HepG2 (cell line): ENCODE measurements at regions not wholly inside any gene's neighbourhood (a gene's known extent, or its start where the extent isn't known, plus 50 kb on each side); places are given as distances from the start of the nearest gene placed in this dataset.

Experiments
- ATAC-seq: fragments of 200-7000 bp; cut with Tn5 transposase; 3 replicates; pipeline ENCODE4 v1.9.1; 2020; ENCODE audit warnings: mild to moderate bottlenecking, moderate library complexity
- BruUV-seq: library from RNA; stranded (reverse); fragments of 400-500 nt; replicated peaks from 2 replicates; lab custom pipeline; 2021; lab: Mats Ljungman, UMichigan
- CTCF ChIA-PET: fragments of 300-600 bp; formaldehyde crosslinking; extraction: SDS; loops from one replicate; lab custom pipeline; 2021; ENCODE audit warnings: low total read pairs, inconsistent platforms, low intra/inter-chr PET ratio; lab: Yijun Ruan, JAX
- POLR2A ChIA-PET: fragments of 350-600 bp; sonication (Branson Sonifier 250); formaldehyde crosslinking; loops from one replicate; lab custom pipeline; 2020; ENCODE audit warnings: antibody characterized with exemption, inconsistent platforms; lab: Yijun Ruan, JAX
- DNase-seq: peaks from one replicate; pipeline ENCODE4 v3.0.0-alpha.2; 2015; ENCODE audit warnings: low spot score
- FAIRE-seq: peaks from 3 replicates; lab custom pipeline; 2011; peaks lifted over from hg19 to GRCh38; lab: Jason Lieb, UNC
- H2AFZ ChIP-seq: one replicate; pipeline ENCODE4 v1.6.1; 2011; ENCODE audit warnings: low read length, inconsistent platforms
- H3K27ac ChIP-seq: fragments of 300-600 bp; 3 replicates; pipeline ENCODE4 v1.8.0; 2011; ENCODE audit warnings: mixed run types, mild to moderate bottlenecking, mixed read lengths, low read length, inconsistent platforms; ENCODE audit not compliant: insufficient read depth; ENCODE audit errors: extremely low read length
- H3K27me3 ChIP-seq, 2 experiments: fragments of 200-600 bp in 1 of 2; 2 replicates in 1 of 2; 3 replicates in 1 of 2; pipeline versions ENCODE4 v1.6.0 to v1.8.0; 2011; ENCODE audit warnings: low read length in 2 of 2, mild to moderate bottlenecking in 2 of 2, moderate library complexity in 2 of 2, inconsistent platforms in 1 of 2; ENCODE audit not compliant: insufficient read depth in 2 of 2, control insufficient read depth in 1 of 2
- H3K36me3 ChIP-seq, 2 experiments: fragments of 200-600 bp in 1 of 2; replicated peaks in 1 of 2; 2 replicates in 1 of 2; 3 replicates in 1 of 2; pipeline versions ENCODE4 v1.5.1 to v1.8.0; 2011; ENCODE audit warnings: low read length in 2 of 2, inconsistent platforms in 1 of 2; ENCODE audit not compliant: insufficient read depth in 2 of 2, control insufficient read depth in 1 of 2
- H3K4me1 ChIP-seq: 2 replicates; pipeline ENCODE4 v1.5.1; 2012; ENCODE audit warnings: low read length, inconsistent platforms; ENCODE audit not compliant: insufficient read depth
- H3K4me2 ChIP-seq: 2 replicates; pipeline ENCODE4 v1.6.0; 2011; ENCODE audit warnings: low read depth, low read length, inconsistent platforms
- H3K4me3 ChIP-seq, 3 experiments: fragments of 200-600 bp in 1 of 3; sonication (generic), shearing (Covaris generic) in 1 of 3; replicated peaks in 1 of 3; 2 replicates each; pipeline ENCODE4 v1.5.1; 2011 to 2016; ENCODE audit warnings: low read length in 3 of 3, inconsistent platforms in 2 of 3, low read depth in 2 of 3, mild to moderate bottlenecking in 2 of 3, control low read depth in 1 of 3, mixed read lengths in 1 of 3; ENCODE audit not compliant: insufficient read depth in 1 of 3
- H3K79me2 ChIP-seq: one replicate; pipeline ENCODE4 v1.6.1; 2011; ENCODE audit warnings: low read length, inconsistent platforms; ENCODE audit not compliant: insufficient read depth
- H3K9ac ChIP-seq: 2 replicates; pipeline ENCODE4 v1.6.0; 2011; ENCODE audit warnings: mild to moderate bottlenecking, low read depth, low read length, inconsistent platforms; ENCODE audit not compliant: insufficient read depth
- H3K9me3 ChIP-seq: 2 replicates; pipeline ENCODE4 v1.5.1; 2012; ENCODE audit warnings: mild to moderate bottlenecking, low read length
- H4K20me1 ChIP-seq: 2 replicates; pipeline ENCODE4 v1.6.0; 2011; ENCODE audit warnings: inconsistent platforms, mild to moderate bottlenecking, low read length, moderate library complexity; ENCODE audit not compliant: insufficient read depth
- BORCS8-MEF2B ChIP-seq: sonication (generic); formaldehyde crosslinking; IDR thresholded peaks from 2 replicates; pipeline ENCODE4 v1.8.0; 2022; ENCODE audit warnings: mild to moderate bottlenecking, missing genetic modification reagents
- BRD4 ChIP-seq: sonication (generic); formaldehyde crosslinking; IDR thresholded peaks from 2 replicates; pipeline ENCODE4 v1.4.0; 2020; ENCODE audit warnings: missing genetic modification reagents
- FIP1L1 ChIP-seq: fragments of 200-400 bp; formaldehyde crosslinking; IDR thresholded peaks from 2 replicates; pipeline ENCODE4 v1.6.1; 2018; ENCODE audit warnings: low read depth, mild to moderate bottlenecking, low read length, moderate library complexity, borderline replicate concordance; ENCODE audit not compliant: insufficient read depth
- FOXA1 ChIP-seq, 2 experiments: fragments of 450-650 bp in 1 of 2; sonication (generic) in 1 of 2; formaldehyde crosslinking in 1 of 2; IDR thresholded peaks; 2 replicates each; pipeline versions ENCODE4 v1.4.0 to v1.6.1; 2016 to 2020; ENCODE audit warnings: missing genetic modification reagents in 1 of 2
- JUN ChIP-seq: sonication (generic); formaldehyde crosslinking; IDR thresholded peaks from 2 replicates; pipeline ENCODE4 v1.4.0; 2020; ENCODE audit warnings: mild to moderate bottlenecking, missing genetic modification reagents
- NCOA1 ChIP-seq: sonication (generic); formaldehyde crosslinking; IDR thresholded peaks from 2 replicates; pipeline ENCODE4 v1.9.0; 2021; ENCODE audit warnings: missing genetic modification reagents
- NFYC ChIP-seq: IDR thresholded peaks from 2 replicates; pipeline ENCODE4 v1.6.1; 2016; ENCODE audit warnings: missing genetic modification reagents, missing compliant biosample characterization
- PHF20 ChIP-seq: sonication (generic); formaldehyde crosslinking; IDR thresholded peaks from 2 replicates; pipeline ENCODE4 v1.5.0; 2020; ENCODE audit warnings: mild to moderate bottlenecking, missing genetic modification reagents
- SETDB1 ChIP-seq: sonication (generic); formaldehyde crosslinking; IDR thresholded peaks from 2 replicates; pipeline ENCODE4 v1.5.1; 2020; ENCODE audit warnings: missing genetic modification reagents, mild to moderate bottlenecking, borderline replicate concordance
- THAP11 ChIP-seq: IDR thresholded peaks from 2 replicates; pipeline ENCODE4 v1.6.1; 2016; ENCODE audit warnings: missing biosample characterization, missing genetic modification reagents
- ZBTB7B ChIP-seq: sonication (generic); formaldehyde crosslinking; IDR thresholded peaks from 2 replicates; pipeline ENCODE4 v1.4.0; 2020; ENCODE audit warnings: missing genetic modification reagents
- ZMAT5 ChIP-seq: sonication (generic); formaldehyde crosslinking; IDR thresholded peaks from 2 replicates; pipeline ENCODE4 v1.5.0; 2020; ENCODE audit warnings: mild to moderate bottlenecking, low read depth, missing genetic modification reagents, borderline replicate concordance
- ZNF124 ChIP-seq: sonication (generic); formaldehyde crosslinking; IDR thresholded peaks from 2 replicates; pipeline ENCODE4 v1.4.0; 2020; ENCODE audit warnings: missing genetic modification reagents
- ZNF574 ChIP-seq: sonication (generic); formaldehyde crosslinking; IDR thresholded peaks from 2 replicates; pipeline ENCODE4 v1.4.0; 2020; ENCODE audit warnings: missing genetic modification reagents
- ZNF839 ChIP-seq: sonication (generic); formaldehyde crosslinking; IDR thresholded peaks from 2 replicates; pipeline ENCODE4 v1.4.0; 2020; ENCODE audit warnings: missing genetic modification reagents, mild to moderate bottlenecking, borderline replicate concordance
- WGBS: methylation state at CpG from one replicate; pipeline ENCODE4 v1.1.6; 2017; ENCODE audit warnings: low lambda C conversion rate; 5-methylcytosine and 5-hydroxymethylcytosine counted together
- in situ Hi-C: cut with HindIII; loops from 2 replicates; pipeline ENCODE4 v1.10.0; 2017; ENCODE audit warnings: low pct_unique_long_range_greater_than_20kb; ENCODE audit not compliant: extremely low pct_ligation_motif_present
- intact Hi-C: fragments of 100-400 bp; cut with micrococcal nuclease; formaldehyde crosslinking; loops from one replicate; pipeline ENCODE4 v1.10.0; 2022; ENCODE audit not compliant: unreplicated experiment
- TF ChIP-seq, protein P1 (sequence below): sonication (generic); formaldehyde crosslinking; IDR thresholded peaks from 2 replicates; pipeline ENCODE4 v1.8.1; 2023; ENCODE audit warnings: mild to moderate bottlenecking, missing genetic modification reagents

DNA sequence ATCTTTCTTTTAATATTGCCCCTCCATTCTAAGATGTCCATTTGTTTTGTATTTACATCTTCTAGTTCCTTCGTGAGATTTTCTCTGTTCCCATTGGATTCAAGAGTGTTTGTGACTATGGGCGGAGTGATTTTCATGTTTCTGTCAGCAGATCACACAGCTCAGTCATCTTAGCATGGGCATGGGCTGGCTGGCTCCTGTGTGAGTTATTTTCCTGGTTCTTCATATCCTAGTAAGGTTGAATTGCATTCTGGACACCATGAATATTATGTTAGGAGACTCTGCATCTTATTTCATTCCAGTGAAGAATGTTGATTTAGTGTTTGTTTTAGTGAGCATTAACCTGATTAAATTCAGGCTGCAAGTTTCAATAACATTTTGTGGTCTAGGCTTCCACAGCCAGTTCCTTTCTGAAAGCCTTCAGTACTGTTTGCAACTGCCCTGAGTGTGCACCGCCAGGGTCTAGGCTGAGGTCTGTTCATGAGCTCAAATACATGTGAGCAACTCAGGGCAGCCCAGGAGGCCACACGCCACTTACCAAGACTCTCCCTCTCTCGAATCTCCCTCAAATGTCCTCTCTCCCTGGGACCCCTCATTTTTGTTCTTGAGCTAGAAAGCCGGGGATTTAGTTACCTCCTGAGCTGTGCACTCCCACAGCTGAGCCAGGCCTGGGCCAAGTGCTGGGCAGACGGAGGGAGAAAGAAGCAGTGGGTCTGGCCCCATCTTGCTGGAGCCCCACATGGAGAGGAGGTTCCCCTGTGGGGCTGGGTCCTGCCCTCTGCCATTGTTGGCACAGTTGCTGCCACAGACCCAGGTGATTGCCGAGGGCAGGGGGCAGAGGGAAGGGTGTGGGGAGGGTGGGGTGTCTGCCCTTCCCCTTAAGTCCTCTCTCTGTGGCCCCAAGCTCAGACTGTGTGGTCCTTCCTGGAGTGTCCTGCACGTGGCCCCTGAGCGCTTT is 145.9 kb downstream of the RTP5 start (continued):
- no peak for TF ChIP-seq ZNF574 (CRISPR knock-in tag)
- TF ChIP-seq, protein P1, sequence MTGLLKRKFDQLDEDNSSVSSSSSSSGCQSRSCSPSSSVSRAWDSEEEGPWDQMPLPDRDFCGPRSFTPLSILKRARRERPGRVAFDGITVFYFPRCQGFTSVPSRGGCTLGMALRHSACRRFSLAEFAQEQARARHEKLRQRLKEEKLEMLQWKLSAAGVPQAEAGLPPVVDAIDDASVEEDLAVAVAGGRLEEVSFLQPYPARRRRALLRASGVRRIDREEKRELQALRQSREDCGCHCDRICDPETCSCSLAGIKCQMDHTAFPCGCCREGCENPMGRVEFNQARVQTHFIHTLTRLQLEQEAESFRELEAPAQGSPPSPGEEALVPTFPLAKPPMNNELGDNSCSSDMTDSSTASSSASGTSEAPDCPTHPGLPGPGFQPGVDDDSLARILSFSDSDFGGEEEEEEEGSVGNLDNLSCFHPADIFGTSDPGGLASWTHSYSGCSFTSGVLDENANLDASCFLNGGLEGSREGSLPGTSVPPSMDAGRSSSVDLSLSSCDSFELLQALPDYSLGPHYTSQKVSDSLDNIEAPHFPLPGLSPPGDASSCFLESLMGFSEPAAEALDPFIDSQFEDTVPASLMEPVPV (CRISPR knock-in tag): no peak
- no peak for TF ChIP-seq PHF20 (CRISPR knock-in tag)

- Histone ChIP-seq H3K4me1 (peaks cover 11% of the 10 kb centered on the region), H3K9me3 (no peaks in the 10 kb centered on the region), H3K4me2 (no peak overlapping the region), H3K4me3 (no peak overlapping the region), H3K27me3 (peaks cover 4 to 64% of the 10 kb centered on the region in 2 experiments; a peak in 4 of 5 replicates), H3K79me2 (no peaks in the 10 kb centered on the region), H3K36me3 (no peaks in the 10 kb centered on the region), H4K20me1 (no peaks in the 10 kb centered on the region), H2AFZ (no peak overlapping the region), H3K27ac (no peak overlapping the region), H3K9ac (no peak overlapping the region)
- ChIA-PET POLR2A (no interaction called here), CTCF (no interaction called here)
- DNase-seq: no peak
- TF ChIP-seq FOXA1 (IDR thresholded peaks at IDR 0.05): no peak
- TF ChIP-seq FOXA1 (CRISPR knock-in tag; IDR thresholded peaks at IDR 0.05): no peak
- no peak for TF ChIP-seq NFYC (CRISPR knock-in tag)
- TF ChIP-seq NCOA1 (CRISPR knock-in tag): no peak
- TF ChIP-seq BORCS8-MEF2B (CRISPR knock-in tag): no peak
- TF ChIP-seq ZNF839: no peak
- no peak for TF ChIP-seq THAP11
- no peak for TF ChIP-seq ZBTB7B (CRISPR knock-in tag)
- no peak for TF ChIP-seq BRD4 (CRISPR knock-in tag)
- no peak for TF ChIP-seq SETDB1 (CRISPR knock-in tag)
- TF ChIP-seq FIP1L1: no peak
- TF ChIP-seq ZNF124 (CRISPR knock-in tag): no peak
- no peak for TF ChIP-seq ZMAT5
- no peak for TF ChIP-seq JUN
- 53% methylated on average over 10 of the region's 10 CpGs for WGBS
- FAIRE-seq: no peak
- intact Hi-C loops: no loop called here
- in situ Hi-C loops: no loop called here
- no TSS peak for BruUV-seq
- ATAC-seq: no peak
Observed at GRCh38 chr2:242017086-242017485, 147.6 kb downstream of the RTP5 start.
